Thoracic aorta (tissue), 2 donors: ENCODE measurements at regions not wholly inside any gene's neighbourhood (a gene's known extent, or its start where the extent isn't known, plus 50 kb on each side); places are given as distances from the start of the nearest gene placed in this dataset.

Experiments used
- ATAC-seq: fragments of 150-250 bp; one replicate; pipeline ENCODE4 v1.8.0; 2017; ENCODE audit warnings: low read depth; ENCODE audit not compliant: insufficient number of reproducible peaks, low FRiP score
- DNase-seq: peaks from one replicate; pipeline ENCODE4 v3.0.0-alpha.2; 2020; ENCODE audit warnings: low spot score
- H3K27ac ChIP-seq, 2 donors: fragments of 200-600 bp; sonication (generic); 1 replicate in 1 of 2; 2 replicates in 1 of 2; pipeline ENCODE4 v1.5.1; 2016; ENCODE audit warnings: mild to moderate bottlenecking in 2 of 2, moderate library complexity in 2 of 2
- H3K27me3 ChIP-seq: fragments of 200-600 bp; sonication (generic); replicated peaks from 2 replicates; pipeline ENCODE4 v1.6.0; 2016; ENCODE audit warnings: mild to moderate bottlenecking; ENCODE audit not compliant: insufficient read depth
- H3K36me3 ChIP-seq: fragments of 200-600 bp; sonication (generic); one replicate; pipeline ENCODE4 v1.5.1; 2016
- H3K4me1 ChIP-seq, 2 donors: fragments of 200-600 bp; sonication (generic); 1 replicate in 1 of 2; 2 replicates in 1 of 2; pipeline versions ENCODE4 v1.5.1 to v1.6.0; 2016; ENCODE audit warnings: low read depth in 2 of 2, mild to moderate bottlenecking in 1 of 2; ENCODE audit not compliant: control insufficient read depth in 1 of 2
- H3K4me3 ChIP-seq: fragments of 200-600 bp; sonication (generic); 2 replicates; pipeline ENCODE4 v1.5.1; 2016; ENCODE audit warnings: mild to moderate bottlenecking
- H3K9me3 ChIP-seq: fragments of 200-600 bp; sonication (generic); 2 replicates; pipeline ENCODE4 v1.5.1; 2016
- TF ChIP-seq, protein P1 (sequence below): fragments of 200-600 bp; sonication (generic); IDR thresholded peaks from one replicate; pipeline ENCODE4 v1.5.1; 2019; ENCODE audit warnings: antibody characterized with exemption

DNA sequence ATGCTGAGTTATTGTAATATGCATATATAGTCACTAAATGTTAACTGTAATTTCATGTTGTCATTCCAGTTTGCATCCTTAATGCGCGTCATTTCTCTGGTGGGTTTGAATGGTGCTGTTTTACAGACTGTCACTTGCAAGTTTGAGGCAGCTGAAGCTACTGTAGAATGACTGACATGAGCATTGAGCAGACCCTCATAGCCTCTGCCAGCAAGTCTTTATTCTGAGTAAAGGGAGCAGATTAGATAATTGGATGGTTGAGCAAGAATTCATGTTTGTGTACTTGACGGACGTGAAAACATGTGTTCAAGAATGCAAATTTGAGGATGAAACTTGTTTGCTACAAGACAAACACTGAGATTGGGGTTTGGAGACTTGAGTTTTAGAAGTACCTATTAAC lies 854.8 kb upstream of the KLHL29 start:
- no peaks in the 10 kb centered on the region for H3K9me3 ChIP-seq
- H3K27ac ChIP-seq: no peak overlapping the region
- no peaks in the 10 kb centered on the region for H3K4me1 ChIP-seq
- H3K4me3 ChIP-seq: no peak overlapping the region
- ATAC-seq (no peak), DNase-seq (no peak)
- no peaks in the 10 kb centered on the region for H3K36me3 ChIP-seq
- H3K27me3 ChIP-seq: no peaks in the 10 kb centered on the region
- TF ChIP-seq, protein P1, sequence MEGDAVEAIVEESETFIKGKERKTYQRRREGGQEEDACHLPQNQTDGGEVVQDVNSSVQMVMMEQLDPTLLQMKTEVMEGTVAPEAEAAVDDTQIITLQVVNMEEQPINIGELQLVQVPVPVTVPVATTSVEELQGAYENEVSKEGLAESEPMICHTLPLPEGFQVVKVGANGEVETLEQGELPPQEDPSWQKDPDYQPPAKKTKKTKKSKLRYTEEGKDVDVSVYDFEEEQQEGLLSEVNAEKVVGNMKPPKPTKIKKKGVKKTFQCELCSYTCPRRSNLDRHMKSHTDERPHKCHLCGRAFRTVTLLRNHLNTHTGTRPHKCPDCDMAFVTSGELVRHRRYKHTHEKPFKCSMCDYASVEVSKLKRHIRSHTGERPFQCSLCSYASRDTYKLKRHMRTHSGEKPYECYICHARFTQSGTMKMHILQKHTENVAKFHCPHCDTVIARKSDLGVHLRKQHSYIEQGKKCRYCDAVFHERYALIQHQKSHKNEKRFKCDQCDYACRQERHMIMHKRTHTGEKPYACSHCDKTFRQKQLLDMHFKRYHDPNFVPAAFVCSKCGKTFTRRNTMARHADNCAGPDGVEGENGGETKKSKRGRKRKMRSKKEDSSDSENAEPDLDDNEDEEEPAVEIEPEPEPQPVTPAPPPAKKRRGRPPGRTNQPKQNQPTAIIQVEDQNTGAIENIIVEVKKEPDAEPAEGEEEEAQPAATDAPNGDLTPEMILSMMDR: no peak

DNA sequence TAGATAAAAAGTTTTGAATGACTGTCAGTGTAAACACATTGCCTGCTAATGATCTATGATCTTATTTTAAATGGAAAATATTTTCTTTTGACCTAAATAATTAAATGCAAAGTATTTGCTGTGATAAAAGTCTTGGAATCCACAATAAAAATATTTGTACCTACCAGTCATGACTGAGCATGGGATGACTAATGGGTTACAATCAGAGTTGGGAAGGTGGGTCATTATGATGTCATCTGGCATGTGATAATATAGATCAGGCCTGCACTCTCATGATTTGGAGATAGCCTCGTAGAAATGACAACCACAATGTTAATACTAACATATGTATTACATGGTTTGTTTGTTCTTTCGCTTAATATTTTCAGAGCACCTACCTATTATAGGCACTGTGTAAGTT lies 848.8 kb upstream of the KLHL29 start:
- TF ChIP-seq, protein P1: no peak
- DNase-seq (no peak), ATAC-seq (no peak)
- no peaks in the 10 kb centered on the region for H3K27me3 ChIP-seq
- H3K4me3 ChIP-seq: no peak overlapping the region
- H3K4me1 ChIP-seq: no peaks in the 10 kb centered on the region
- H3K27ac ChIP-seq: no peak overlapping the region
- H3K36me3 ChIP-seq: no peaks in the 10 kb centered on the region
- H3K9me3 ChIP-seq: no peaks in the 10 kb centered on the region

DNA sequence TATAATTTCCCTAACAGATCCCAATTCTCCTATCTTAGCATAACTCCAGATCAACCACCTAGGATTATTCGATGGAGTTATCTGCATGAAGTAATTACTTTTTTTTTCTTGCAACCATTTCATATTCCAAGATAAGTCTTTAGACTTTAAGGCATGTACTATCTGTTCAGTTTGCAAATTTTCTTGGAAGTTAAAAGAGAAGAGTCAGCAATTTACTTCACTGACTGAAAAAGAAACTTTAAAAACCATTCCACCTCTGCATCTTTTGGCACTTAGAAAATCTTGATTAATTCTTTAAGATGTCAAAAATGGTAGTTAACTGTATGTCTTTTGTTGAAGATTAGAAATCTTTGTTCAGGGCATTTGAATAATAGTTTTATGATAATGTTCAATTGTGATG lies 830.5 kb upstream of the KLHL29 start:
- Histone ChIP-seq H3K4me3 (no peak overlapping the region), H3K4me1 (no peaks in the 10 kb centered on the region), H3K36me3 (no peaks in the 10 kb centered on the region), H3K9me3 (no peaks in the 10 kb centered on the region), H3K27me3 (no peaks in the 10 kb centered on the region), H3K27ac (no peak overlapping the region)
- TF ChIP-seq, protein P1: no peak
- ATAC-seq: no peak
- DNase-seq: no peak

DNA sequence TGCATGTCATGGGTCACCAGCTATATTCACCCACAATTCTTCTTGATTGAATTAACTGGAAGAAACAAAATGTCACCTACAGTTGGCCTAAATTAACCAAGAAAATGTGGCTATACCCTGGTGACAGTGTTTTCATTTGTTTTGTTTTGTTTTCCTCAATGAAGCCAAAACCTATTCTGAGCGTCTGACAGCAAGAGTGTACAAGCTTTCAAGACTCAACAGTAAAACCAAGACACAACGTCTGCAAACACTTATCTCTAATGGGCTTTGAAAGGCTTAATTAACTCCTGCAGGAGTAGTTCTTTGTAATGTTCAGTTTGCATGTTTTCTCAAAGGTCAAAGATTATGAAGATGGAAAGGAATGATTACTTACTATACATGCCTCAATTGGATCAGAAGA lies 827.6 kb upstream of the KLHL29 start:
- no peak for DNase-seq
- no peaks in the 10 kb centered on the region for H3K4me1 ChIP-seq
- H3K9me3 ChIP-seq: no peaks in the 10 kb centered on the region
- no peak overlapping the region for H3K27ac ChIP-seq
- ATAC-seq: no peak
- H3K4me3 ChIP-seq: no peak overlapping the region
- TF ChIP-seq, protein P1: no peak
- H3K36me3 ChIP-seq: no peaks in the 10 kb centered on the region
- no peaks in the 10 kb centered on the region for H3K27me3 ChIP-seq

DNA sequence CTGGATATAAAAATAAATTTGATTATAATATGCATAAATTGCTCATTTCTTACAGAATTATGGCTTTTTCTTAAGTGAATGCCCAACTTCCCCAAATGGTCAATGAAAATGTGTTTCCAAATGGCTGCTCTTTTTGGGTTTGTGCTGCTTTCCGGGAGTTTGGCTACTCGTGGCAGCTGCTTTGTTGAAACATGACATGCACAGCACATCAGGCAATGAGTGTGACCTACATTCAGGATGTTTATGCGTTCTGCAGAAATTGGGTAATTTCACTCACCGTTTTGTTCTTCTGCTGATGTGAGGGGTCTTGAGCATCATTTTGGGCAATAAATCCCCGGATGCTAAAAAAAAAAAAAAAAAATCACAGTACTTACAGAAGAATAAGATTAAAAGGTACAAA lies 825.0 kb upstream of the KLHL29 start:
- Histone ChIP-seq H3K9me3 (no peaks in the 10 kb centered on the region), H3K4me3 (no peak overlapping the region), H3K4me1 (no peaks in the 10 kb centered on the region), H3K27me3 (no peaks in the 10 kb centered on the region), H3K27ac (no peak overlapping the region), H3K36me3 (no peaks in the 10 kb centered on the region)
- no peak for DNase-seq
- TF ChIP-seq, protein P1: no peak
- no peak for ATAC-seq
